ENCODE measurements at regions not wholly inside any gene's neighbourhood (a gene's known extent, or its start where the extent isn't known, plus 50 kb on each side); places are given as distances from the start of the nearest gene placed in this dataset.

- TF ChIP-seq EZH2phosphoT487 (IDR thresholded peaks at IDR 0.05; ENCODE audit: low read length): no peak
- TF ChIP-seq EZH2 (optimal IDR thresholded peaks at IDR 0.05; ENCODE audit: low read depth, low read length): no peak
- no peak for TF ChIP-seq CTCF (IDR thresholded peaks at IDR 0.05; ENCODE audit: low read length)
- Histone ChIP-seq H2AFZ (ENCODE audit: low read length) (peak overlapping the region; percentile 58), H3K4me1 (ENCODE audit: low read length) (peaks cover 28% of the 10 kb centered on the region), H3F3A (ENCODE audit: insufficient read depth, low read length) (peaks cover 8% of the 10 kb centered on the region; the same call in 1 of the 2 replicates), H3K79me2 (ENCODE audit: low read length) (no peaks in the 10 kb centered on the region), H3K27ac (ENCODE audit: low read length) (peak overlapping the region; percentile 82), H4K20me1 (ENCODE audit: insufficient read depth, low read length) (no peaks in the 10 kb centered on the region), H3K9ac (ENCODE audit: low read length) (peak overlapping the region; percentile 35; the same call in 1 of the 2 replicates), H3K4me2 (ENCODE audit: low read depth, low read length) (peak overlapping the region; percentile 63), H3K9me2 (replicated peaks; ENCODE audit: insufficient read depth, low read length) (no peaks in the 10 kb centered on the region), H3K36me3 (replicated peaks; ENCODE audit: insufficient read depth, low read length) (no peaks in the 10 kb centered on the region), H3K27me3 (replicated peaks; ENCODE audit: insufficient read depth, low read length) (no peaks in the 10 kb centered on the region), H3K9me3 (replicated peaks; ENCODE audit: insufficient read depth, low read length) (no peaks in the 10 kb centered on the region), H3K4me3 (ENCODE audit: low read length) (peak overlapping the region; percentile 27)
- DNase-seq: peak; percentile 77
Measured at GRCh38 chrX:64842492-64842891, 133.8 kb downstream of the ZC4H2 start.

- H3K4me2 ChIP-seq (ENCODE audit: low read depth, low read length): no peak overlapping the region
- DNase-seq: no peak
- no peak overlapping the region for H2AFZ ChIP-seq (ENCODE audit: low read length)
- no peaks in the 10 kb centered on the region for H3K36me3 ChIP-seq (replicated peaks; ENCODE audit: insufficient read depth, low read length)
- H3K9me3 ChIP-seq (replicated peaks; ENCODE audit: insufficient read depth, low read length): no peaks in the 10 kb centered on the region
- H3K79me2 ChIP-seq (ENCODE audit: low read length): no peaks in the 10 kb centered on the region
- H3K27ac ChIP-seq (ENCODE audit: low read length): no peak overlapping the region
- no peaks in the 10 kb centered on the region for H3K9me2 ChIP-seq (replicated peaks; ENCODE audit: insufficient read depth, low read length)
- no peak overlapping the region for H3K9ac ChIP-seq (ENCODE audit: low read length)
- TF ChIP-seq CTCF (IDR thresholded peaks at IDR 0.05; ENCODE audit: low read length) (no peak), EZH2phosphoT487 (IDR thresholded peaks at IDR 0.05; ENCODE audit: low read length) (no peak), EZH2 (optimal IDR thresholded peaks at IDR 0.05; ENCODE audit: low read depth, low read length) (no peak)
- no peak overlapping the region for H3K4me3 ChIP-seq (ENCODE audit: low read length)
- no peaks in the 10 kb centered on the region for H3K27me3 ChIP-seq (replicated peaks; ENCODE audit: insufficient read depth, low read length)
- no peaks in the 10 kb centered on the region for H3F3A ChIP-seq (ENCODE audit: insufficient read depth, low read length)
- H4K20me1 ChIP-seq (ENCODE audit: insufficient read depth, low read length): no peaks in the 10 kb centered on the region
- H3K4me1 ChIP-seq (ENCODE audit: low read length): peaks cover 13% of the 10 kb centered on the region
Measured at GRCh38 chrX:64805683-64806082, 170.6 kb downstream of the ZC4H2 start.

GRCh38 chrX:64792598-64793337 lies 183.5 kb downstream of the ZC4H2 start:
- H3K9me2 ChIP-seq (replicated peaks; ENCODE audit: insufficient read depth, low read length): no peaks in the 10 kb centered on the region
- no peak overlapping the region for H2AFZ ChIP-seq (ENCODE audit: low read length)
- H3K36me3 ChIP-seq (replicated peaks; ENCODE audit: insufficient read depth, low read length): no peaks in the 10 kb centered on the region
- TF ChIP-seq EZH2phosphoT487 (IDR thresholded peaks at IDR 0.05; ENCODE audit: low read length) (no peak), EZH2 (optimal IDR thresholded peaks at IDR 0.05; ENCODE audit: low read depth, low read length) (no peak), CTCF (IDR thresholded peaks at IDR 0.05; ENCODE audit: low read length) (no peak; the same call in 1 of the 2 replicates)
- H4K20me1 ChIP-seq (ENCODE audit: insufficient read depth, low read length): no peaks in the 10 kb centered on the region
- H3K4me2 ChIP-seq (ENCODE audit: low read depth, low read length): no peak overlapping the region
- H3K4me1 ChIP-seq (ENCODE audit: low read length): peaks cover 19% of the 10 kb centered on the region
- H3K79me2 ChIP-seq (ENCODE audit: low read length): no peaks in the 10 kb centered on the region
- H3K9ac ChIP-seq (ENCODE audit: low read length): no peak overlapping the region
- peak; percentile 46 for DNase-seq
- H3K4me3 ChIP-seq (ENCODE audit: low read length): no peak overlapping the region
- H3F3A ChIP-seq (ENCODE audit: insufficient read depth, low read length): no peaks in the 10 kb centered on the region
- H3K27ac ChIP-seq (ENCODE audit: low read length): peak overlapping the region; percentile 1; the same call in 1 of the 2 replicates
- H3K27me3 ChIP-seq (replicated peaks; ENCODE audit: insufficient read depth, low read length): no peaks in the 10 kb centered on the region
- H3K9me3 ChIP-seq (replicated peaks; ENCODE audit: insufficient read depth, low read length): no peaks in the 10 kb centered on the region

Data from MM.1S (cell line).